ENCODE measurements at regions not wholly inside any gene's neighbourhood (a gene's known extent, or its start where the extent isn't known, plus 50 kb on each side); places are given as distances from the start of the nearest gene placed in this dataset.

DNA sequence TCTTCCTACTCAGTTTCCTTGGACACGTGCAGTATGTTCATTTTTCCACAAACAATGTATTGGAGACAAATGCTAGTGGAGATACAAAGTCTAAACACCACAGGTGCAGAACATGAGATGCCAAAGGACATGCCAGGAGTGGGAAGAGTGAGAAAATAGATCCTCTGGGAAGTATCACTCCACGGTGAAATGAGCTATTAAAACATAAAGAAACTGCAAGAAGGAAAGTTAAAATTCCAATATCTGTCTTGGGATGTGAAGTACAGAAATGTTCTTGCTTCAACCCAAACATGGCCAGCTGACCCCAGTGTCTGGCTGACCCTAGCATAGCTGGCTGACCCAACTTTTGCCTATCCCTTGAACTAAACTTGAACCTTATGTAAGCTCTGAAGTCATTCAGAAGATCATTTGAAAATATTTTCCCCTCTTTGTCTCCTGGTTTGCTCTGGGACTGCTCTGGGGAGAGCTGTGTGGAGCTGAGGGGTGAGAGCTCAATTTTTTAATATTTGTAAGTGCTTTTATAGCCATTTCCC, 59.5 kb downstream of the FZD1 start:
- Histone ChIP-seq H3K9ac (ENCODE audit: low read depth, low read length) (no peak overlapping the region), H3K9me3 (ENCODE audit: insufficient read depth, low read depth, low read length) (no peaks in the 10 kb centered on the region), H3K27ac (ENCODE audit: low read length) (no peak overlapping the region)

GRCh38 chr7:91324663-91325062, 60.4 kb downstream of the FZD1 start:
- H3K9ac ChIP-seq (ENCODE audit: low read depth, low read length), result no peak overlapping the region
- H3K4me3 ChIP-seq (ENCODE audit: low read length), result no peak overlapping the region
- no peaks in the 10 kb centered on the region for H3K9me3 ChIP-seq (ENCODE audit: insufficient read depth, low read depth, low read length)
- H3K36me3 ChIP-seq (ENCODE audit: insufficient read depth, low read depth, low read length), result no peaks in the 10 kb centered on the region
- no peaks in the 10 kb centered on the region for H3K27me3 ChIP-seq (ENCODE audit: insufficient read depth, low read length)
- no peak overlapping the region for H3K27ac ChIP-seq (ENCODE audit: low read length)
- peaks cover 10% of the 10 kb centered on the region for H3K4me1 ChIP-seq (ENCODE audit: insufficient read depth, low read length)

More for the DNA sequence above, 59.5 kb downstream of the FZD1 start:
- H3K4me3 ChIP-seq (ENCODE audit: low read length), result no peak overlapping the region
- no peaks in the 10 kb centered on the region for H3K27me3 ChIP-seq (ENCODE audit: insufficient read depth, low read length)
- H3K4me1 ChIP-seq (ENCODE audit: insufficient read depth, low read length), result peaks cover 10% of the 10 kb centered on the region
- no peaks in the 10 kb centered on the region for H3K36me3 ChIP-seq (ENCODE audit: insufficient read depth, low read depth, low read length)

DNA sequence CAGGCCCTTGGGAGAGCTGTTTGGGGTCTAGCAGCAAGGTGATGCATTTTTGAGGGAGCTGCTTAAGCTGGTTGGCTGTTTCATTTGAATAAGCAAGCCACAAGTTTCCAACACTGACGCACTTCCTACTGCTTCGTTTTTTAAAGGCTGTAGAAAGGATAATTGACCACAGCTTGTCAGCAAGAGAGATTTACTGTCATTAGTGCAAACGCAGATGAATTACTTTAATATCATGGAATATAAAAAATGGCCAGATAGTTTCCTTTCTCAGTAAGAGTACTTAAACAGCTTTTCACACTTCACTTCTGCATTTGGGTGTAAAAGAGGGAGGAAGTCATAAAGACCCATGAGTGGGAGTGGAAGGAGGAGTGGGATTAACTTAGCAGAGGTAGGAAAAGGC, 61.5 kb downstream of the FZD1 start:
- H3K4me3 ChIP-seq (ENCODE audit: low read length), result no peak overlapping the region
- no peak overlapping the region for H3K9ac ChIP-seq (ENCODE audit: low read depth, low read length)

DNA sequence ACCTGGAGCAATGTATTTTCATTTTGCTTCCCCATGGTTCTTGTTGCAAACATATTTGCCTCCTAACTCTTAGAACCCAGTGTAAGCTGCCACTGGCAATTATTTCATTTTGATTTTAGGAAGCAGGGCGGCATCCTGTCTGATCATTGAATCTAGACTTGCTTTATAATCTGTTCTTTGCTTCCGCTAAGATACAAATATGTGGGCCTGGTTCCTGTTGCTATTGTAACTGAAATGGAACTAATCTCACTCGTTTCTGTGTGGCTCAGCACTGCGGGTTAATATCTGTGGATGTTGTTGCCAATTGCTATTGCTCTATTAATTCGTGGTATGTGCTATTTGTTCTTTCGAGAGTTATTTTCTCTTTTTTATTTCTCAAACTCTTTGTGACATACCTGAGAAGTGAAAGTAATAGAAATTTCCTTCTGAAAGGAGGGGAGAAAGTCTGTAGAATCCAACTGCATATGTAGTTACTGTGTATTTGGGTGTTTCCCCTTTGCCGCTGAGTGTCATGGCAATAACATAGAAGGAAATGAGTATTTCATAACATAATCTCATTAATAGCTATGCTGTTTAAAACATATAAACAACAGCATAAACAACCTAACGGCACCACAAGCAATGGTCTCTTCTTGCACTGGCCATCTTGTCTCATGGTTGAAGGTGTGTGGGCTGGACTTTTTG, 62.4 kb downstream of the FZD1 start:
- H3K9me3 ChIP-seq (ENCODE audit: insufficient read depth, low read depth, low read length), result no peaks in the 10 kb centered on the region
- H3K4me3 ChIP-seq (ENCODE audit: low read length), result no peak overlapping the region
- H3K36me3 ChIP-seq (ENCODE audit: insufficient read depth, low read depth, low read length), result no peaks in the 10 kb centered on the region
- no peaks in the 10 kb centered on the region for H3K27me3 ChIP-seq (ENCODE audit: insufficient read depth, low read length)
- H3K9ac ChIP-seq (ENCODE audit: low read depth, low read length), result no peak overlapping the region
- no peak overlapping the region for H3K27ac ChIP-seq (ENCODE audit: low read length)
- peaks cover 10% of the 10 kb centered on the region for H3K4me1 ChIP-seq (ENCODE audit: insufficient read depth, low read length)

More for the DNA sequence above, 61.5 kb downstream of the FZD1 start:
- no peaks in the 10 kb centered on the region for H3K9me3 ChIP-seq (ENCODE audit: insufficient read depth, low read depth, low read length)
- H3K27ac ChIP-seq (ENCODE audit: low read length), result no peak overlapping the region
- peaks cover 10% of the 10 kb centered on the region for H3K4me1 ChIP-seq (ENCODE audit: insufficient read depth, low read length)
- H3K36me3 ChIP-seq (ENCODE audit: insufficient read depth, low read depth, low read length), result no peaks in the 10 kb centered on the region
- no peaks in the 10 kb centered on the region for H3K27me3 ChIP-seq (ENCODE audit: insufficient read depth, low read length)

GRCh38 chr7:91327346-91327745, 63.1 kb downstream of the FZD1 start:
- Histone ChIP-seq H3K36me3 (ENCODE audit: insufficient read depth, low read depth, low read length) (no peaks in the 10 kb centered on the region), H3K9me3 (ENCODE audit: insufficient read depth, low read depth, low read length) (no peaks in the 10 kb centered on the region), H3K4me1 (ENCODE audit: insufficient read depth, low read length) (peaks cover 10% of the 10 kb centered on the region), H3K27me3 (ENCODE audit: insufficient read depth, low read length) (no peaks in the 10 kb centered on the region), H3K9ac (ENCODE audit: low read depth, low read length) (no peak overlapping the region), H3K27ac (ENCODE audit: low read length) (no peak overlapping the region), H3K4me3 (ENCODE audit: low read length) (no peak overlapping the region)

DNA sequence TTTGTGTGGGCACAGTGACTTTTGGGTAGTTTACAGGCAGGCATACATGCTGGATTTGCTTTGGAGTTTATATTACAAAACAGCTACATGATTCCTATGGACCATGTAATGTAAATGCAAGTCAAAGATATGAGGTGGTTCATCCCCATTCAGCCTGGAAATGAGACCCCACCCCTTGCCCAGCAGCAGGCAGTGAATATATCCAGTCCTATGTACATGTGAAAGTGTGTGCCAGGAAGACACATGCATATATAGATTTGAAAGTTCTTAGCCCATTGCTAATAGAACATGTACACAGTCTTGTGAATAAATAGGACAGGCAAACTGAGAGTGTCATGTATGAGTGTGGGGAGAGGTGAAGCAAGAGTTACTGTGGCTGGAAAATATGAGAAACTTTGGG, 65.3 kb downstream of the FZD1 start:
- Histone ChIP-seq H3K4me3 (ENCODE audit: low read length) (no peak overlapping the region), H3K27me3 (ENCODE audit: insufficient read depth, low read length) (no peaks in the 10 kb centered on the region), H3K4me1 (ENCODE audit: insufficient read depth, low read length) (peaks cover 9% of the 10 kb centered on the region), H3K9ac (ENCODE audit: low read depth, low read length) (no peak overlapping the region), H3K9me3 (ENCODE audit: insufficient read depth, low read depth, low read length) (no peaks in the 10 kb centered on the region), H3K36me3 (ENCODE audit: insufficient read depth, low read depth, low read length) (no peaks in the 10 kb centered on the region), H3K27ac (ENCODE audit: low read length) (no peak overlapping the region)

DNA sequence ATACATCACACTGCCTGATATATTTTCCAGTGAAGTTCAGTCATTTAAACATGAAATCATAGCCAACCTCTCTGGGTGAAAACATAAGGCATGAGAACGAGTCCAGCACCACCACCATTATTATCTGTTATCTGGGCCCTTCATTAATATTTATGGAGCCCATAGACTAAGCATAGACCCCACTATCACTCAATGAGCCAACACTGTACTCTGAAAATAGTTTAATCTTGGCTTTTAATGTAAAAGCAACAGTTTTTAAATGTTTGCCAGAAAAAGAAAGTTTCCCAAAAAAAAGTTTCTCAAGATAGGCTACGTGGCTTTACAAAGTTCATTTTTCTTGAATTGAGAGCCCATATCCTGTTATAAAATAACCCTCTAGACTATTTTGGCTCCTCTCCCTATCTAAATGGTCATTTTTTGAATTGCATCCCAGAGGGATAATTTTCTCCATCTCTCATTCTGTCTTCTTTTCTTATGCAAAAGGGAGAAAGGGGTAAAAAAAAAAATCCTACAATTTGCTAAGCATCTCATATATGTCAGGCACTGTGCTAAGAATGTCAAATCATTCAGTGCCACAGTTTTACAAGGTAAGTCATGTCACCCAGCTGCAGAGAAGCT, 66.1 kb downstream of the FZD1 start:
- Histone ChIP-seq H3K36me3 (ENCODE audit: insufficient read depth, low read depth, low read length) (no peaks in the 10 kb centered on the region), H3K9me3 (ENCODE audit: insufficient read depth, low read depth, low read length) (no peaks in the 10 kb centered on the region), H3K4me1 (ENCODE audit: insufficient read depth, low read length) (peaks cover 4% of the 10 kb centered on the region), H3K27me3 (ENCODE audit: insufficient read depth, low read length) (no peaks in the 10 kb centered on the region), H3K27ac (ENCODE audit: low read length) (no peak overlapping the region), H3K4me3 (ENCODE audit: low read length) (no peak overlapping the region), H3K9ac (ENCODE audit: low read depth, low read length) (no peak overlapping the region)

- Histone ChIP-seq H3K9me3 (ENCODE audit: insufficient read depth, low read depth, low read length) (no peaks in the 10 kb centered on the region), H3K9ac (ENCODE audit: low read depth, low read length) (no peak overlapping the region), H3K4me3 (ENCODE audit: low read length) (no peak overlapping the region), H3K27ac (ENCODE audit: low read length) (no peak overlapping the region), H3K36me3 (ENCODE audit: insufficient read depth, low read depth, low read length) (no peaks in the 10 kb centered on the region), H3K27me3 (ENCODE audit: insufficient read depth, low read length) (no peaks in the 10 kb centered on the region), H3K4me1 (ENCODE audit: insufficient read depth, low read length) (peaks cover under 1% of the 10 kb centered on the region)
Measured at GRCh38 chr7:91330866-91331265, 66.6 kb downstream of the FZD1 start.

- Histone ChIP-seq H3K27me3 (ENCODE audit: insufficient read depth, low read length) (no peaks in the 10 kb centered on the region), H3K4me3 (ENCODE audit: low read length) (no peak overlapping the region), H3K9me3 (ENCODE audit: insufficient read depth, low read depth, low read length) (no peaks in the 10 kb centered on the region), H3K36me3 (ENCODE audit: insufficient read depth, low read depth, low read length) (no peaks in the 10 kb centered on the region), H3K27ac (ENCODE audit: low read length) (no peak overlapping the region), H3K9ac (ENCODE audit: low read depth, low read length) (no peak overlapping the region), H3K4me1 (ENCODE audit: insufficient read depth, low read length) (no peaks in the 10 kb centered on the region)
Measured at GRCh38 chr7:91336106-91336505, 71.9 kb downstream of the FZD1 start.

GRCh38 chr7:91338226-91339020, 74.2 kb downstream of the FZD1 start:
- H3K9me3 ChIP-seq (ENCODE audit: insufficient read depth, low read depth, low read length), result no peaks in the 10 kb centered on the region
- H3K36me3 ChIP-seq (ENCODE audit: insufficient read depth, low read depth, low read length), result no peaks in the 10 kb centered on the region
- no peak overlapping the region for H3K9ac ChIP-seq (ENCODE audit: low read depth, low read length)
- no peaks in the 10 kb centered on the region for H3K27me3 ChIP-seq (ENCODE audit: insufficient read depth, low read length)
- H3K4me3 ChIP-seq (ENCODE audit: low read length), result no peak overlapping the region
- H3K4me1 ChIP-seq (ENCODE audit: insufficient read depth, low read length), result no peaks in the 10 kb centered on the region
- no peak overlapping the region for H3K27ac ChIP-seq (ENCODE audit: low read length)

DNA sequence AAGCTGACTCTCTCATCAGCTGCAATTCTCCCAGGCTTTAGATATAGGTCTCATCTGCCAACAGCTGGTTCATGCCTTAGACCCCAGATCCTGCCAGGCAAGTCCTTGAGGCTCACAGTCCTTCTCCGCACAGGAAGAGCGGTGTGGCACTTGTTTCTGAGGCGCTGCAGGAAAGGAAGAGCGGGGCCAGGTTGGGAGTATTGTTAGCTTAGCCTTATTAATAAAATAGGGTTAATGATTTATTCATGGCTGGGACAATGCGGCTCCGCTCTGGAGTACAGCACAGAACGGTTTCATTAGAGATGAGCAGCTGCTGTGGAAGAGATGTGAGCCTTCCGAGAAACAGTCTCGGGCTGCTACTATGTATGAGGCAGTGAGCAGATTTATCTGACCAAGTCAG, 78.1 kb downstream of the FZD1 start:
- Histone ChIP-seq H3K27me3 (ENCODE audit: insufficient read depth, low read length) (peaks cover 9% of the 10 kb centered on the region; the same call in 1 of the 2 replicates), H3K4me1 (ENCODE audit: insufficient read depth, low read length) (no peaks in the 10 kb centered on the region), H3K9ac (ENCODE audit: low read depth, low read length) (no peak overlapping the region), H3K9me3 (ENCODE audit: insufficient read depth, low read depth, low read length) (no peaks in the 10 kb centered on the region), H3K4me3 (ENCODE audit: low read length) (no peak overlapping the region), H3K36me3 (ENCODE audit: insufficient read depth, low read depth, low read length) (no peaks in the 10 kb centered on the region), H3K27ac (ENCODE audit: low read length) (no peak overlapping the region)

Measured in iPS-20b (cell line).